Testis (tissue), 2 donors: ENCODE measurements at regions not wholly inside any gene's neighbourhood (a gene's known extent, or its start where the extent isn't known, plus 50 kb on each side); places are given as distances from the start of the nearest gene placed in this dataset.

Source experiments
- DNase-seq: peaks from one replicate; pipeline ENCODE4 v3.0.0-alpha.2; 2019
- H3K27ac ChIP-seq, 2 donors: fragments of 200-600 bp; sonication (generic); one replicate each; pipeline ENCODE4 v1.5.1; 2019
- H3K27me3 ChIP-seq: fragments of 200-600 bp; sonication (generic); one replicate; pipeline ENCODE4 v1.5.1; 2019
- H3K36me3 ChIP-seq: fragments of 200-600 bp; sonication (generic); one replicate; pipeline ENCODE4 v1.5.1; 2017; ENCODE audit warnings: low read depth; ENCODE audit errors: missing control alignments
- H3K4me1 ChIP-seq: fragments of 200-600 bp; sonication (generic); one replicate; pipeline ENCODE4 v1.5.1; 2019
- H3K4me3 ChIP-seq, 2 donors: fragments of 200-600 bp; sonication (generic); one replicate each; pipeline ENCODE4 v1.5.1; 2017 to 2019
- H3K9me3 ChIP-seq: fragments of 200-600 bp; sonication (generic); one replicate; pipeline ENCODE4 v1.5.1; 2017
- POLR2A ChIP-seq: fragments of 450-650 bp; IDR thresholded peaks from one replicate; pipeline ENCODE4 v1.6.1; 2017; ENCODE audit warnings: antibody characterized with exemption, mild to moderate bottlenecking, moderate library complexity
- WGBS, 2 donors: methylation state at CpG; one replicate each; pipeline ENCODE4 v1.1.5; 2018; 5-methylcytosine and 5-hydroxymethylcytosine counted together
- intact Hi-C: fragments of 100-400 bp; cut with DNase I; formaldehyde crosslinking; loops from one replicate; pipeline ENCODE4 v1.15.1; 2023; ENCODE audit warnings: low total_unique reads
- TF ChIP-seq, protein P1 (sequence below), 3 experiments: fragments of 450-650 bp in 2 of 3; fragments of 200-600 bp in 1 of 3; sonication (generic) in 1 of 3; IDR thresholded peaks; one replicate each; pipeline ENCODE4 v1.5.1; 2016 to 2019; ENCODE audit warnings: antibody characterized with exemption in 3 of 3, mild to moderate bottlenecking in 2 of 3, moderate library complexity in 1 of 3

DNA sequence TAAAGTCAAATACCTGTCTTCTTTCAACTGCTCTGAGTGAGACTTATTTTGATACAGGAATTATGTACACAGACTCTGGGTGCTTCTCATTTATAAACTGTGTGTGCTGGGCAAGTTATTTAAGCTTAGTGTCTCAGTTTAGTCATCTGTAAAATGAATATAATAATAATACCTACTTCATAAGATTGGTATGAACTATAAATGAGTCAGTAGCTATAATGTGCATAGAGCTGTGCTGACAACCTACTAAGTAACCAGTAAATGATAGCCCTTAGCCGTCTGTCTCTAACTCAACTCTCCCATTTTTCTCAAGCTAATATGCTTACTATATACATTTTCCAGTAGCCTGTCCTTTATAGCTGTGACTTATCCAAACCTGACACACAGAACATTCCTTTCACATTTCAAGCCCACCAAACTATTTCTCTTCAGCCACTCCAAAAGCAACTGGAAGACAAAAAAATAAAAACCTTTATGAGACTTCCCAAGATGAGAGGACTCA lies 319.8 kb downstream of the ETAA1 start:
- no peaks in the 10 kb centered on the region for H3K27me3 ChIP-seq
- no peaks in the 10 kb centered on the region for H3K9me3 ChIP-seq
- H3K4me3 ChIP-seq, result no peak overlapping the region
- no peaks in the 10 kb centered on the region for H3K4me1 ChIP-seq
- no peak for DNase-seq
- intact Hi-C loops, result no loop called here
- no peak for TF ChIP-seq POLR2A
- TF ChIP-seq, protein P1, sequence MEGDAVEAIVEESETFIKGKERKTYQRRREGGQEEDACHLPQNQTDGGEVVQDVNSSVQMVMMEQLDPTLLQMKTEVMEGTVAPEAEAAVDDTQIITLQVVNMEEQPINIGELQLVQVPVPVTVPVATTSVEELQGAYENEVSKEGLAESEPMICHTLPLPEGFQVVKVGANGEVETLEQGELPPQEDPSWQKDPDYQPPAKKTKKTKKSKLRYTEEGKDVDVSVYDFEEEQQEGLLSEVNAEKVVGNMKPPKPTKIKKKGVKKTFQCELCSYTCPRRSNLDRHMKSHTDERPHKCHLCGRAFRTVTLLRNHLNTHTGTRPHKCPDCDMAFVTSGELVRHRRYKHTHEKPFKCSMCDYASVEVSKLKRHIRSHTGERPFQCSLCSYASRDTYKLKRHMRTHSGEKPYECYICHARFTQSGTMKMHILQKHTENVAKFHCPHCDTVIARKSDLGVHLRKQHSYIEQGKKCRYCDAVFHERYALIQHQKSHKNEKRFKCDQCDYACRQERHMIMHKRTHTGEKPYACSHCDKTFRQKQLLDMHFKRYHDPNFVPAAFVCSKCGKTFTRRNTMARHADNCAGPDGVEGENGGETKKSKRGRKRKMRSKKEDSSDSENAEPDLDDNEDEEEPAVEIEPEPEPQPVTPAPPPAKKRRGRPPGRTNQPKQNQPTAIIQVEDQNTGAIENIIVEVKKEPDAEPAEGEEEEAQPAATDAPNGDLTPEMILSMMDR (IDR thresholded peaks at IDR 0.05), result no peak
- H3K36me3 ChIP-seq, result no peaks in the 10 kb centered on the region
- WGBS, 2 donors, result 84 to 92% methylated on average over 1 of the region's 1 CpG
- H3K27ac ChIP-seq, result no peak overlapping the region

DNA sequence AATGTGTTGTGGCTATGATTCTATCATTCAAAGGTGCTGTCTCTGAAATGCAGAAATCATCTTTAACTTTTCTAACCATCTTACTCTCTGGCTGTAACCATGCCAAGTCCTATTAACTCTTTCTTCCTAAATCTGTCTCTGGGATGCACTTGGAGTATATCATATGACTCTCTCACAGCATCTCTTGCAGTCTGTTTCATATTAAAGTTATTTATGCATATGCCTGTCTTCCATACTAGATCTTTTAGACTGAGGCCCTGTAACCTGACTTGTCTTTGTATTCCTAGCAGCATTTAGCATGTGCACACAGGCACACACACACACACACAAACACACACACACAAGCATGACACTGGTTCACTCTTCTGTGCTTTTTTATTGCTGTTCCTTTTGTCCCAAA lies 320.6 kb downstream of the ETAA1 start:
- DNase-seq, result no peak
- Histone ChIP-seq H3K27ac (no peak overlapping the region), H3K4me1 (no peaks in the 10 kb centered on the region), H3K36me3 (no peaks in the 10 kb centered on the region), H3K27me3 (no peaks in the 10 kb centered on the region), H3K4me3 (no peak overlapping the region), H3K9me3 (no peaks in the 10 kb centered on the region)
- TF ChIP-seq, protein P1 (IDR thresholded peaks at IDR 0.05), result no peak
- no peak for TF ChIP-seq POLR2A
- intact Hi-C loops, result no loop called here

DNA sequence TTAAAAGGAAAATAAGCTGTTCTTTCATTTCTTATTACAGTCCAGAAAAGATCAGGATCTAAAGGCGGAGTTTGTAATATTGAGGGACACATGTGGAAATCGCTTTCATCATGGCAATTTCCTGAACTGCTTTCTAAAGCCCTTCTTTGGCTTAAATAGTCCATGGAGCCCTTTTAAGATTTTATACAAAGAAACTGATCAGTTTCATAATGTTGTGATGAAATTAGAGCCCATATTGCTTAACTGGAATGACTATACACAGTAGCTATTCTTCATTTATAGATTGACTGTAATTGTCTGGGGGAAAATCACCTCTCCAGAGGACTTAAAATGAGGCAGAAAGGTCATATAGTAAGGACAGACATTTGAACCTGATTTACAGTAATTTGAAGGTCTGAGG lies 322.2 kb downstream of the ETAA1 start:
- Histone ChIP-seq H3K9me3 (no peaks in the 10 kb centered on the region), H3K27ac (no peak overlapping the region), H3K4me1 (no peaks in the 10 kb centered on the region), H3K36me3 (no peaks in the 10 kb centered on the region), H3K4me3 (no peak overlapping the region), H3K27me3 (no peaks in the 10 kb centered on the region)
- TF ChIP-seq, protein P1 (IDR thresholded peaks at IDR 0.05), result no peak
- TF ChIP-seq POLR2A, result no peak
- WGBS, 2 donors, result 97 to 98% methylated on average over 2 of the region's 2 CpGs
- no peak for DNase-seq
- intact Hi-C loops, result no loop called here

DNA sequence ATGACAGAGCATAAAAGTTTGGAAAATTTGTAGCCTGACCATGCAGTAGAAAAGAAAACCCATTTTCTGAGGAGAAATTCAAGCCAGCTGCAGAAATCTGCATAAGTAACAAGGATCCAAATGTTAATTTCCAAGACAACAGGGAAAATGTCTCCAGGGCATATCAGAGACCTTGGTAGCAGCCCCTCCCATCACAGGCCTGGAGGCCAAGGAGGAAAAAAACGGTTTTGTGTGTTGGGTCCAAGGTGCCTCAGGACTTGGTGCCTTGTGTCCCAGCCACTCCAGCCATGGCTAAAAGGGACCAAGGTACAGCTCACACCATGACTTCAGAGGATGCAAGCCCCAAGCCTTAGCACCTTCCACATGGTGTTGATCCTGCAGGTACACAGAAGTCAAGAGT lies 324.4 kb downstream of the ETAA1 start:
- H3K4me3 ChIP-seq, result no peak overlapping the region

DNA sequence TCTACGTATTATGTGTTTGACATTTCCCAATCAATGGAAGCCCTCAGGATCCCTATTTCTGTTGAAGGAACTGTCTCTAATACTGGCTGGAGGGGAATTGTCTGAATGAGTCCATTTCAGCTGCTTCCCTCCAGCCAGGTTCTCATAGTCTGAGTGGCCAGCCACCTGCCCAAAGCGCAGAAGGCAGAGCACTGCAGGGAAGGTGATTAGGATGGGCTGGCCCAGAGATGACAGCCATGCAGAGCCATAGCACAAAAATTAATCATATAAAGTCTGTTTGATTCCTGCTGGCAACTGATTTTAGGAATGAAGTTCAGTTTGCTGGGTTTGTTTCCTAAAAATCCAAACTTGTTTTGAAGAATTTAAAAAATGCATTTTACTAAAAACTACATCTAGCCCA lies 327.1 kb downstream of the ETAA1 start:
- H3K9me3 ChIP-seq, result no peaks in the 10 kb centered on the region
- TF ChIP-seq, protein P1 (IDR thresholded peaks at IDR 0.05), result no peak
- TF ChIP-seq POLR2A, result no peak
- no peak overlapping the region for H3K27ac ChIP-seq
- H3K27me3 ChIP-seq, result no peaks in the 10 kb centered on the region
- intact Hi-C loops, result no loop called here
- WGBS, 2 donors, result 94 to 95% methylated on average over 2 of the region's 2 CpGs
- no peak for DNase-seq
- H3K4me3 ChIP-seq, result no peak overlapping the region
- no peaks in the 10 kb centered on the region for H3K4me1 ChIP-seq
- H3K36me3 ChIP-seq, result no peaks in the 10 kb centered on the region

More for the DNA sequence above, 324.4 kb downstream of the ETAA1 start:
- no peaks in the 10 kb centered on the region for H3K4me1 ChIP-seq
- H3K36me3 ChIP-seq, result no peaks in the 10 kb centered on the region
- no peak overlapping the region for H3K27ac ChIP-seq
- TF ChIP-seq POLR2A, result no peak
- TF ChIP-seq, protein P1 (IDR thresholded peaks at IDR 0.05), result no peak
- 83 to 90% methylated on average over 1 of the region's 1 CpG for WGBS, 2 donors
- intact Hi-C loops, result no loop called here
- DNase-seq, result no peak
- no peaks in the 10 kb centered on the region for H3K9me3 ChIP-seq
- no peaks in the 10 kb centered on the region for H3K27me3 ChIP-seq
